Heart left ventricle (tissue), 16 donors: ENCODE measurements at regions not wholly inside any gene's neighbourhood (a gene's known extent, or its start where the extent isn't known, plus 50 kb on each side); places are given as distances from the start of the nearest gene placed in this dataset.
A peak's percentile ranks its signal among the peaks of the same experiment; 100 is the strongest.

Source experiments
- ATAC-seq, 4 donors: fragments of 200-7000 bp; cut with Tn5 transposase; one replicate each; pipeline ENCODE4 v1.9.1; 2020 to 2022; ENCODE audit warnings: moderate library complexity in 4 of 4, mild to moderate bottlenecking in 3 of 4, moderate number of reproducible peaks in 1 of 4
- DNase-seq, 5 donors: peaks; one replicate each; pipeline ENCODE4 v3.0.0-alpha.2; 2020
- H3K27ac ChIP-seq, 12 donors: fragments of 200-600 bp; sonication (generic) in 4 of 12; one replicate each; pipeline versions ENCODE4 v1.5.0 to v1.8.0; 2016 to 2022; ENCODE audit warnings: mild to moderate bottlenecking in 2 of 12
- H3K27me3 ChIP-seq, 9 donors: fragments of 200-600 bp; sonication (generic) in 2 of 9; one replicate each; pipeline versions ENCODE4 v1.5.1 to v1.8.0; 2016 to 2022; ENCODE audit warnings: mild to moderate bottlenecking in 3 of 9
- H3K36me3 ChIP-seq, 9 donors: fragments of 200-600 bp; sonication (generic) in 2 of 9; one replicate each; pipeline versions ENCODE4 v1.5.0 to v1.8.0; 2018 to 2022; ENCODE audit warnings: mild to moderate bottlenecking in 2 of 9
- H3K4me1 ChIP-seq, 12 donors: fragments of 200-600 bp; sonication (generic) in 4 of 12; one replicate each; pipeline versions ENCODE4 v1.5.0 to v1.8.0; 2016 to 2022; ENCODE audit warnings: mild to moderate bottlenecking in 3 of 12
- H3K4me3 ChIP-seq, 12 donors: fragments of 200-600 bp; sonication (generic) in 4 of 12; one replicate each; pipeline versions ENCODE4 v1.5.0 to v1.8.0; 2017 to 2022; ENCODE audit warnings: mild to moderate bottlenecking in 9 of 12, moderate library complexity in 4 of 12
- H3K9me3 ChIP-seq, 12 donors: fragments of 200-600 bp; sonication (generic) in 4 of 12; one replicate each; pipeline versions ENCODE4 v1.5.0 to v1.8.0; 2016 to 2022; ENCODE audit warnings: mild to moderate bottlenecking in 1 of 12
- POLR2A ChIP-seq, 2 donors: fragments of 450-650 bp; IDR thresholded peaks; one replicate each; pipeline ENCODE4 v1.6.1; 2017; ENCODE audit warnings: antibody characterized with exemption in 2 of 2, mild to moderate bottlenecking in 2 of 2, moderate library complexity in 2 of 2
- WGBS, 4 donors: extraction: QIAGEN DNeasy Blood & Tissue Kit in 2 of 4; methylation state at CpG; one replicate each; pipeline versions ENCODE4 v1.1.5 to v1.1.7; 2013 to 2018; 5-methylcytosine and 5-hydroxymethylcytosine counted together
- intact Hi-C, 10 donors: fragments of 100-400 bp; cut with DNase I; formaldehyde crosslinking; loops; one replicate each; pipeline versions ENCODE4 v1.11.1 to v1.14.2; 2022
- TF ChIP-seq, protein P1 (sequence below), 12 donors: fragments of 200-600 bp; sonication (generic) in 4 of 12; IDR thresholded peaks; one replicate each; pipeline versions ENCODE4 v1.5.0 to v1.8.0; 2018 to 2022; ENCODE audit warnings: antibody characterized with exemption in 12 of 12, mild to moderate bottlenecking in 5 of 12
- donor health status: ischemic (EF 13 %, LVEDD 7.1; RV severe dilation, severe dysfunction).
- donor health status: healthy with polysubstance abuse.
- donor health status: DM: no; HTN: yes; CAD: no.
- donor health status: DM: no; HTN: no; CAD: no.
- donor health status: ischemic (EF 25% LVEDD 6.9; RV normal size, moderate dysfunction).
- donor health status: ischemic (EF 25% LVEDD 5.7; RV mildly dilated, moderate dysfunction).
- donor health status: healthy.
- donor health status: DM: yes; HTN: yes; CAD: no.
- donor health status: ischemic (EF 35%, LVEDD 5.7; RV mildly dilated, moderate dysfunction).
- donor health status: nonischemic (EF 11% LVEDD 7.7; RV severe dilation, severe dysfunction).
- donor health status: DM: yes; HTN: yes; CAD: no.
- donor health status: PGD.
- donor health status: ischemic (EF 29% LVEDD 5.4; RV normal size, mild dysfunction).
- donor health status: nonischemic (EF 23%, LVEDD 6.1; RV moderate dilation, normal function).

GRCh38 chr5:52692039-52692438 lies 95.7 kb upstream of the ITGA1 start:
- Histone ChIP-seq H3K36me3 (no peaks in the 10 kb centered on the region), H3K27me3 (no peaks in the 10 kb centered on the region), H3K27ac (peak overlapping the region in 1 of 12 donors; percentile 19), H3K4me1 (peaks cover 0 to 46% (median 15%) of the 10 kb centered on the region in 12 donors), H3K4me3 (no peak overlapping the region), H3K9me3 (no peaks in the 10 kb centered on the region)
- no peak for DNase-seq
- intact Hi-C loops: loop anchor here (2.0 to 10.0 kb wide), 8 partner anchors 35 to 225 kb away; partner anchors contain the start of genes ITGA1 (in 8 of the 10) and PELO (in 8 of the 10)
- TF ChIP-seq, protein P1, sequence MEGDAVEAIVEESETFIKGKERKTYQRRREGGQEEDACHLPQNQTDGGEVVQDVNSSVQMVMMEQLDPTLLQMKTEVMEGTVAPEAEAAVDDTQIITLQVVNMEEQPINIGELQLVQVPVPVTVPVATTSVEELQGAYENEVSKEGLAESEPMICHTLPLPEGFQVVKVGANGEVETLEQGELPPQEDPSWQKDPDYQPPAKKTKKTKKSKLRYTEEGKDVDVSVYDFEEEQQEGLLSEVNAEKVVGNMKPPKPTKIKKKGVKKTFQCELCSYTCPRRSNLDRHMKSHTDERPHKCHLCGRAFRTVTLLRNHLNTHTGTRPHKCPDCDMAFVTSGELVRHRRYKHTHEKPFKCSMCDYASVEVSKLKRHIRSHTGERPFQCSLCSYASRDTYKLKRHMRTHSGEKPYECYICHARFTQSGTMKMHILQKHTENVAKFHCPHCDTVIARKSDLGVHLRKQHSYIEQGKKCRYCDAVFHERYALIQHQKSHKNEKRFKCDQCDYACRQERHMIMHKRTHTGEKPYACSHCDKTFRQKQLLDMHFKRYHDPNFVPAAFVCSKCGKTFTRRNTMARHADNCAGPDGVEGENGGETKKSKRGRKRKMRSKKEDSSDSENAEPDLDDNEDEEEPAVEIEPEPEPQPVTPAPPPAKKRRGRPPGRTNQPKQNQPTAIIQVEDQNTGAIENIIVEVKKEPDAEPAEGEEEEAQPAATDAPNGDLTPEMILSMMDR (IDR thresholded peaks at IDR 0.05): no peak
- TF ChIP-seq POLR2A (IDR thresholded peaks at IDR 0.05): no peak
- ATAC-seq: no peak

GRCh38 chr5:52692606-52693005 lies 95.1 kb upstream of the ITGA1 start:
- TF ChIP-seq POLR2A (IDR thresholded peaks at IDR 0.05): no peak
- TF ChIP-seq, protein P1 (IDR thresholded peaks at IDR 0.05): no peak
- H3K4me1 ChIP-seq: peaks cover 0 to 46% (median 15%) of the 10 kb centered on the region in 12 donors
- H3K4me3 ChIP-seq: no peak overlapping the region
- H3K9me3 ChIP-seq: no peaks in the 10 kb centered on the region
- ATAC-seq (no peak), DNase-seq (no peak)
- intact Hi-C loops: loop anchor here (1.0 to 10.0 kb wide), 9 partner anchors 35 to 225 kb away; partner anchors contain the start of genes ITGA1 (in 8 of the 10) and PELO (in 8 of the 10)
- peak overlapping the region in 2 of 12 donors; percentile 19 to 35 for H3K27ac ChIP-seq
- H3K27me3 ChIP-seq: no peaks in the 10 kb centered on the region
- no peaks in the 10 kb centered on the region for H3K36me3 ChIP-seq
- WGBS, 4 donors: 37 to 53% (median 46%) methylated on average over 1 of the region's 1 CpG

GRCh38 chr5:52693280-52693679 lies 94.4 kb upstream of the ITGA1 start:
- no peaks in the 10 kb centered on the region for H3K36me3 ChIP-seq
- H3K27me3 ChIP-seq: no peaks in the 10 kb centered on the region
- TF ChIP-seq, protein P1 (IDR thresholded peaks at IDR 0.05): peak; percentile 55 to 85 (median 67)
- no peak for TF ChIP-seq POLR2A (IDR thresholded peaks at IDR 0.05)
- intact Hi-C loops: loop anchor here (1.0 to 10.0 kb wide), 9 partner anchors 34 to 224 kb away; partner anchors contain the start of genes ITGA1 (in 8 of the 10) and PELO (in 8 of the 10)
- peak; percentile 40 to 46 (median 43) for DNase-seq
- peaks cover 0 to 46% (median 15%) of the 10 kb centered on the region in 12 donors for H3K4me1 ChIP-seq
- peak overlapping the region in 5 of 12 donors; percentile 35 to 56 (median 47) for H3K27ac ChIP-seq
- H3K9me3 ChIP-seq: no peaks in the 10 kb centered on the region
- ATAC-seq: peak; percentile 54 to 81 (median 64)
- H3K4me3 ChIP-seq: no peak overlapping the region

GRCh38 chr5:52693836-52694235 lies 93.9 kb upstream of the ITGA1 start:
- intact Hi-C loops: loop anchor here (1.0 to 10.0 kb wide), 9 partner anchors 33 to 223 kb away; partner anchors contain the start of genes ITGA1 (in 8 of the 10) and PELO (in 8 of the 10)
- peaks cover 0 to 46% (median 15%) of the 10 kb centered on the region in 12 donors for H3K4me1 ChIP-seq
- H3K36me3 ChIP-seq: no peaks in the 10 kb centered on the region
- TF ChIP-seq, protein P1 (IDR thresholded peaks at IDR 0.05): no peak
- no peak for TF ChIP-seq POLR2A (IDR thresholded peaks at IDR 0.05)
- peak overlapping the region in 6 of 12 donors; percentile 6 to 56 (median 48) for H3K27ac ChIP-seq
- no peak overlapping the region for H3K4me3 ChIP-seq
- ATAC-seq (no peak), DNase-seq (no peak)
- no peaks in the 10 kb centered on the region for H3K9me3 ChIP-seq
- no peaks in the 10 kb centered on the region for H3K27me3 ChIP-seq
- 58 to 80% (median 68%) methylated on average over 1 of the region's 1 CpG for WGBS, 4 donors
